KOPT-K1 (cell line): ENCODE measurements at regions not wholly inside any gene's neighbourhood (a gene's known extent, or its start where the extent isn't known, plus 50 kb on each side); places are given as distances from the start of the nearest gene placed in this dataset.
"Not testable (repeated sequence)": the region's sequence is repeated elsewhere in the genome, so short reads cannot be mapped to it uniquely, and the experiment has no call there.

Experiments used
- H3K27ac ChIP-seq: fragments of 200-600 bp; sonication (generic); 2 replicates; pipeline ENCODE4 v1.5.1; 2016; ENCODE audit warnings: antibody characterized with exemption, mild to moderate bottlenecking, low read depth, low read length; ENCODE audit not compliant: poor library complexity, severe bottlenecking
- H3K36me3 ChIP-seq: fragments of 200-600 bp; sonication (generic); 2 replicates; pipeline ENCODE4 v1.5.1; 2017; ENCODE audit warnings: antibody characterized with exemption, mild to moderate bottlenecking, low read length, moderate library complexity; ENCODE audit not compliant: insufficient read depth
- H3K9me3 ChIP-seq: fragments of 200-600 bp; sonication (generic); 2 replicates; pipeline ENCODE4 v1.5.1; 2017; ENCODE audit warnings: antibody characterized with exemption, low read length, mild to moderate bottlenecking; ENCODE audit not compliant: insufficient read depth, poor library complexity, severe bottlenecking

DNA sequence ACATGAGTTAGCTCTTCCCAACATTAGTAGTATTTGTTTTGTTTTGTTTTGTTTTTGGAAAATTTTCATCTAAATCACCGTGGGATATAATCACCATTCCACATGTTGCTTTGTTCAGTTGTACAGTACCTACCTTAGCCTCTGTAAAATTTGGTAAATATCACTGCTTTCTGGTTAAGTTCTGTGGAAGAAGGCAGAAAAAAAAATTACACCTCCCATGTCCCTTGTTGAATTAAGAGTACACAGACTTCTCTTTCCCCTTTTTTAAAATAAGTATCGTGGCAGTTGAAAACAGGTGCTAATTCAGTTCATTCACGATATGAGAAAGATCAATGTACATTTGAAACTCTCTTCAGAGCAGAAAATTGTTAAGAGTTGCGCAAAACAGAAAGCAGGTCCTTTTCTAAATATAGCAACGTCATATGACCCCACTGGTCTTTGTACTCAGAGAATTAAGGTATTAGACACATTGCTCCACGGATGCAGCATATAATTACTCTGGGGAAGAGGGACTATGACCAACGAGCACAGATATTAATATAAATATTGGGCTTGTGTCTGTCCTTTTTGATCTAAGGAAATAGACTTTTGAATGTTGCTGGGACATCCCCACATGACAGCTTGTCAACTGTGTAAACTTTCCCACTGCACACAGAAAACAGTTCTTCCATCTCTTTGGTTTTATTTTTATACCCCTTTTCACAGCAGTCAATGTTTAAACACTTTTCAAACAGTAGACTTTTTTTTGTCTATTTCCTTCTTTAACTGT is 58.6 kb upstream of the ZNF217 start:
- no peaks in the 10 kb centered on the region for H3K36me3 ChIP-seq
- peak overlapping the region; percentile 87 for H3K27ac ChIP-seq
- no peaks in the 10 kb centered on the region for H3K9me3 ChIP-seq

DNA sequence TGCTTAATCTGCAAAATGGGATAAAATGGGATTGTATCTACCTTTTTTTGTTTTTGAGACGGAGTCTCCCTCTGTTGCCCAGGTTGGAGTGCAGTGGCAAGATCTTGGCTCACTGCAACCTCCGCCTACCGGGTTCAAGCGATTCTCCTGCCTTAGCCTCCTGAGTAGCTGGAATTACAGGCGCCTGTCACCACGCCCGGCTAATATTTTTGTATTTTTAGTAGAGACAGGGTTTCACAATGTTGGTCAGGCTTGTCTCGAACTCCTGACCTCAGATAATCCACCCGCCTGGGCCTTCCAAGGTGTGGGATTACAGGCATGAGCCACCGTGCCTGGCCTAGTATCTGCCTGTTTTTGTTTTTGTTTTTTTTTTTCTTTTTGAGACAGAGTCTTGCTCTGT is 55.9 kb upstream of the ZNF217 start:
- not testable (repeated sequence) for H3K27ac ChIP-seq

DNA sequence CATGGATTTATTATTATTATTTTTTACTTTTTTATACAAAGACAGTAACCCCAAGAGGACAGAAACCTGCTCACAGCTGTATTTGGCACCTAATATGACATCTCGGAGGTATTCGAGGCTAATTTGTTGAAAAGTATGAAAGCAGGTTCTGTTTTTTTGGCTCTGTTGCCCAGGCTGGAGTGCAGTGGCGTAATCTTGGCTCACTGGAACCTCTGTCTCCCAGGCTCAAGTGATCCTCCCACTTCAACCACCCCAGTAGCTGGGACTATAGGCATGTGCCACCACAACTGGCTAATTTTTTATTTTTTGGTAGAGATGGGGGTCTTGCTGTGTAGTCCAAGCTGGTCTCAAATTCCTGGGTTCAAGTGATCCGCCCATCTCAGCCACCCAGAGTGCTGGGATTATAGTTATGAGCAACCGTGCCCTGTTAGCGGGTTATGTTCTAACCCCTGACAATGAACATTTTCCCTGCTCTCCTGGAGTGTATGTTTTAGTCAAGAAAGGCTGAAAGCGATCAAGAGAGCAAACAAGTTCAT is 53.7 kb upstream of the ZNF217 start:
- H3K36me3 ChIP-seq: no peaks in the 10 kb centered on the region
- no peak overlapping the region for H3K27ac ChIP-seq
- H3K9me3 ChIP-seq: no peaks in the 10 kb centered on the region

More for the DNA sequence above, 55.9 kb upstream of the ZNF217 start:
- not testable (repeated sequence) for H3K36me3 ChIP-seq, H3K9me3 ChIP-seq

DNA sequence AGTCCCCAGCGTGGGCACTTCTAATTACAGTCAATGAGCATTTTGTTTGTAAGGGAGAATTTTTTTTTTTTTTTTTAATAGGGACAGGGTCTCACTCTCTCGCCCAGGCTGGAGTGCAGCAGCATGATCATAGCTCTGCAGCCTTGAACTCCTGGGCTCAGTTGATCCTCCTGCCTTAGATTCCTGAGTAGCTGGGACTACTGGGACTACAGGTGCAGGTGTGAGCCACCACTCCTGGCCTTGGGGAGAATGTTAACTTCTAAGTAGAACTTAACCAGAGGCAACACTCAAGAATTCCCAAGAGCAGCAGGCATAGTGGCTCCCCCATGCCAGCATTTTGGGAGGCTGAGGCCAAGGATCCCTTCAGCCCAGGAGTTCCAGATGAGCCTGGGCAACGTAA is 52.9 kb upstream of the ZNF217 start:
- Histone ChIP-seq H3K9me3 (no peaks in the 10 kb centered on the region), H3K27ac (peak overlapping the region; percentile 12), H3K36me3 (no peaks in the 10 kb centered on the region)

DNA sequence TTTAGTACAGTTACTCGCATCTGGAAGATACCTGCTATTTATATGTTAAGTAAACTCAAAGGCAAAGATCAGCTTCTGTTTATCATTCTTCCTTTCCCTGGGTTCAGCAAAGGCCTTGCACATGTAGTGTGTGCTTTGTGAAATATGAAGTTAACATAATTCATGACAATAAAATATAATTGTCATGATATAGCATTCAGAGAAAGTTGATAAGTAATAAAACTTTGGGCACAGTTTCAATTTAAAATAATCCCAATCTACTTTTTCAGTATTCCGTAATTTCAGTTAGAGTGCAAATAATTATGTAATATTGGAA is 51.9 kb upstream of the ZNF217 start:
- peak overlapping the region; percentile 96 for H3K27ac ChIP-seq
- no peaks in the 10 kb centered on the region for H3K36me3 ChIP-seq
- no peaks in the 10 kb centered on the region for H3K9me3 ChIP-seq

DNA sequence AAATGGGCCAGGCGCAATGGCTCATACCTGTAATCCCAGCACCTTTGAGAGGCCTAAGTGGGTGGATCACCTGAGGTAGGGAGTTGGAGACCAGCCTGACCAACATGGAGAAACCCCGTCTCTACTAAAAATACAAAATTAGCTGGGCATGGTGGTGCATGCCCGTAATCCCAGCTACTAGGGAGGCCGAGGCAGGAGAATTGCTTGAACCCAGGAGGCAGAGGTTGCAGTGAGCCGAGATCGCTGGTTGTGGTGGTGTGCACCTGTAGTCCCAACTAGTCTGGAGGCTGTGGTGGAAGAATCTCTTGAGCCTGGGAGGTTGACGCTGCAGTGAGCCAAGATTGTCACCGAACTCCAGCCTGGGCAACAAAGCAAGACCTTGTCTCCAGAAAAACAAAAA is 50.5 kb upstream of the ZNF217 start:
- not testable (repeated sequence) for H3K36me3 ChIP-seq, H3K9me3 ChIP-seq
- peak overlapping the region; percentile 96 for H3K27ac ChIP-seq
